GM21786 (cell line): ENCODE measurements at regions not wholly inside any gene's neighbourhood (a gene's known extent, or its start where the extent isn't known, plus 50 kb on each side); places are given as distances from the start of the nearest gene placed in this dataset.

Source experiments
- ATAC-seq: cut with Tn5 transposase; IDR thresholded peaks from one replicate; pipeline ENCODE4 v1.9.1; 2021; ENCODE audit not compliant: unreplicated experiment

DNA sequence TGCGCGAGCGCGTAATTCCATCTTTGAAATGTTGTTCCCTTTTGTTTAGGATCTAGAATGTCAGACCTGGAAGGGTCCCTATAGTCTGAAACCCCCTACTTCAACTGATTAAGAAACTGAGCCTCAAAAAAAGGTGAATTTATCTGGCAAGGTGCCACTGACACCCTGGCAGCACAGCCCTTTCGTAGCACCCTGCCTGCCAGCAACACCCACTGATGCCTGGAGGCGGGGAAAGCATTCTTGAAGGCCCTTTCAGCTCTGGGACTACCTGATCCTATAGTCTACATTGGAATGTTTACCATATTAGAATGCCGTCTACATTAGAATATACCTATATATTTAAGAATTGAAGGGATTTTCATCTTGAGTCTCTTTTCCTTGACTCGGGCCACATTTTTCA lies 542.3 kb downstream of the BUD13 start:
- ATAC-seq = no peak

DNA sequence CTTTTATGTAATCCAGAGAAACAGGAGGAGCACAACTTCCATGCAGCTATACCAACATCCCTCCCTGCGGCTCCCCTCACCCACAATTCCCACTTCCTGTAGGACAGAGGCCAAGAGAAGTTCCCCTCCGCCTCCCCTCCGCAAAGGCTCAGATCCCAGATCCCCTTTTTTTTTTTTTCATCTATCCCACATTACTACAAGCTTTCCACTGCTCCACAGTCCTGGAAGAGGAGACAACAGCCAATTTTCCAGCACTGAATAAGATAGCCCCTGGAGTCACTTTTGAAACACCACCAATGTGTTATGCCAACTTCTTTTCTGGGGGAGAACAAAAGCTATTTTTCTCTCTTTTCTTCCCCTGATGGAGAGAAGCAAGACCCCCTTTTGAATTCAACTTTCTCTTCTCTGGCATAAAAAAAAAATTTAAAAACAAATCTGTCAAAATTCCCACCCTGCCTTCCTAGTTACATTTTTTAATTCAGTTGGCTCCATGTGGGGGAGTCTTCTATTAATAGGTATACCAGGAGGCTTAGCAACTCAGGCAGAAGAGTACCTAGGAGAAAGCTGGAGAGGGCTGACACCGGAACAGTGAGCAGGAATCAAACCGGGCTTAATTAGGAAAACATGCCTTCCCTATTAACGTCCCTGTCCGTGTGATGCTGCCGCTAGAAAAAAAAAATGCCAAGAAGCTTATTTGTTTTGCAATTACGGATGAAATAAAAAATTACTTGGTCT lies 543.4 kb downstream of the BUD13 start:
- ATAC-seq = no peak

DNA sequence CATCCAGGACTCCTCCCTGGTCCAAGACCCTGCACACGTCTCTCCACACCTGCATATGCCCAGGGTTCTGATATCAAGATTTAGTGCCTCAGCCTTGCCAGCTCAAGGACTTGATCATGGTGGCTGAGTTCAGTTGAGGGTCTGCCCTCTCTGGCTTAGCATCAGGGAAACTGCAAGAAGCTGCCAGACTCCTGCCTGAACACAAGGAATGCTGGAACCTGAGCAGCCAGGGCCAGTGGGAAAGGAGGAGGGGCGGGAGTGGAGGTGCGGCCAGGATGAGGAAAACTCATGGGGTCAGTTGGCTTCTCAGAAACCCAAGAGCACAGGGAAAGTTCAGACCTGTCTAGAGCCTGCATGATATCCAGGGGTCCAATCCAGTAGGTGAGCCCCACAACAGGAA lies 546.1 kb downstream of the BUD13 start:
- no peak for ATAC-seq

DNA sequence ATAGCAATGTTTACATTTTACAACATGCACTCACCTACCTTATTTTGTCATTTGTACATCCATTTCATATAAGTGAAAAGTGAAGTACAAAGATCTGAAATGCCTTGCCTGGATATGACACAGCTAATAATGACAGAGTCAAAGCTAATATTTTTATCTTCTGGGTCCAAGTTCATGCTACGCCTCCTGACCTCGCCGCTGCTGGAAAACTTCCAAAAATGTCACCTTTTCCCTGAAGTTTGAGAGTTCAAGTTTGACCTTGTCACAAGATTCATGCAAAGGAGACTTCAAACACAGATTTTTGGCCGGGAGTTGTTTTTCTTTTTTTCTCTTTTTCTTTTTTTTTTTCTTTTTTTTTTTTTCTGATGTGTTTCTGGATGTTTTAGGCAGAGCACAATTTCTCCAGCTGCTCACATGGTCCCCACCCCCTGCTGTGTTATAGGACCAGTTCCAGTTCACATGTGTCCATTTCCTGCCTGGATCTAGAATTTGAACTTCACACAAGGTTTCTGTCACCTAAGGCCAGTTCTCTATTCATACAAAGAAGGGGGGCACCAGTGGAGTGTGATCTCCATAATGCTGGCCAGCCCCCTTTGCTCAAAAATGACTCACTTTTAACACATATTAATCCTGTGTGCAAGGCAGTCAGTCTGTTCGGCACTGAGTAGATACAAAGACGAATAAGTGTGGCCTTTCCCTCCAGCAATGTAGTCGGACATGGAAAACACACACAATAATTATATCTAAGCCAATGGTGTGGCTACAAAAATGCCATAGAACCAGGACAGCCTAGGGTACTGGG lies 546.8 kb downstream of the BUD13 start:
- ATAC-seq = no peak

DNA sequence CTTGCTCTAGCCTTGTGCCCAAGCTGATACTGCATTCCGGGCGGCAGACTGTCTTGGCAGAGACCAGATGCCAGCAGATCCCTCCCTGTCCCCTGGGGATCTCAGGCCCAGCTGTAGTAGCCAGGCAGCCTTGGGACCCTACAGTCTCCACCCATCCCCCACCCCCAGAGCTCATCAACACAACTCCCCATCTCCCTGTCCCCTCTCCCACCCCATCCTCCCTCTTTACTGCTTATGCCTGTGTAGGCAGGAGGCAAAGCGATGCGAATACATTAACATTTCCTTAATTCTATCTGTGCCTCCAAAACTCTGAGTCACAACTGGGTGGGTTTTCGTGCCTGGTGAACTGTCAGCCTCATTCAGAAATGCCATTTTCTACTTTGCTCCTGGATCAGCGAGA lies 547.6 kb downstream of the BUD13 start:
- no peak for ATAC-seq

DNA sequence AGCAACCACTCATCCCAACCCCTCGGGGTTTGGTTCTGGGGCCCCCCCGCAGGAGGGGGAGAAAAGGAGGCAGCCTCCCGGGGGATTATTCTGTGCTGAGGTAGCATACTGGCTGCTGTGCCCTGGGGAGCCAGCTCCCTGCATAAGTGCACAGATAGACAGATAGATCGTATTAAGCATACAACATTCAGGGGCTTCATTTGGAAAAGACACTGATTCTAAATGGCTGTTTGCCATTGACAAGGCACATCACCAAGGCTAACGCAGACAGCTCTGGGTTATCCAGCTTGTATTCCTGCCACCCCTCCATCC lies 547.9 kb downstream of the BUD13 start:
- no peak for ATAC-seq

DNA sequence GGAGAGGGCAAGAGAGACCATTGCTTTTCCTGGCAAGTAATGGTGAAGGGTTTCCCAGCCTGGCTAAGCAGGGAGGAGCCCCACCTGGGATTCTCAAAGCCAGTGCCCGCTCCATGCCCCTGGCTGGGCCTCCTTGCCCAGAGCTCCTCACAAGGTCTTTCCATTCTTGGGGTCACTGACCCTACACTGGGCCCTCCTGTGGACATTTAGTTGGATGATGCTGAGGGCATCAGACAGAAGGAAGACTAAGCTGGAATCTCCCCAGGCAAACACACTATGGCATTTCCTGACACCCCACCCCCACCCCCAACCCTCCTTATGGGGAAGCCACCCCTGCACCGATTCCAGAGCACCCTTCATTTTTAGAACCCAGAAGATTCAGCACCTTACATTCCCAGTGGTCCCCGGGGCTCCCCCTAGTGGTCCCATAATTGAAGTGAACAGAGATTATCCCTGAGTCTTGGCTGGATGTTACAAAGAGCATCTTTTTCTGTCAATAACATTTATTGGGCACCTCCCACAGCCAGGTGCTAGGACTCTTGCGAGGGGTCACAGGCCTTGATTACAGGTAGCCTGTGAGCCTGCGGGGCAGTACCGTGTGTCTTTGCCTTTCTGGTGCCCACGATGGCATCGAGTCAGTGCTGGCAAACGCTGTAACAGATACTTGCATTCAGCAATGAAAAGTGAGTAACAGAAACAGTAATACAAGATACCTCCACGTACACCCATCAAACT lies 548.5 kb downstream of the BUD13 start:
- ATAC-seq = no peak

DNA sequence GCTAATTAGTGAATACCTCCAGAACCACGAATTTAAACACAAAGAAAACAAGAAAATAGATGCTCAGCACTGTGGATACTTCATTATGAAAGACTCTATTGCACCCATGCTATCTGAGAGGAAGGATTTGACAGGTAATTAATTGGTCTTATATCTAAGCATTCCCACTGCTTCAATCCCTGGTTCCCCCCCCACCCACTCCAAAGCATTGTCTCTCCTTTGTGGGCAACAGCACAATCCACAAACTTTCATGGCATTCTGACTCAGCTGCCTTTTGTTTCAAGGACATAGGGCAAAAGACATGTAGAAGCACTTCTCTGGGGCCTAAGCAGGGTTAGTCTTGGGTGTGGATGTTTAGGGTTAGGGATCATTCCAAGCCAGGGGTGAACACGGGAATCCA lies 551.4 kb downstream of the BUD13 start:
- no peak for ATAC-seq

DNA sequence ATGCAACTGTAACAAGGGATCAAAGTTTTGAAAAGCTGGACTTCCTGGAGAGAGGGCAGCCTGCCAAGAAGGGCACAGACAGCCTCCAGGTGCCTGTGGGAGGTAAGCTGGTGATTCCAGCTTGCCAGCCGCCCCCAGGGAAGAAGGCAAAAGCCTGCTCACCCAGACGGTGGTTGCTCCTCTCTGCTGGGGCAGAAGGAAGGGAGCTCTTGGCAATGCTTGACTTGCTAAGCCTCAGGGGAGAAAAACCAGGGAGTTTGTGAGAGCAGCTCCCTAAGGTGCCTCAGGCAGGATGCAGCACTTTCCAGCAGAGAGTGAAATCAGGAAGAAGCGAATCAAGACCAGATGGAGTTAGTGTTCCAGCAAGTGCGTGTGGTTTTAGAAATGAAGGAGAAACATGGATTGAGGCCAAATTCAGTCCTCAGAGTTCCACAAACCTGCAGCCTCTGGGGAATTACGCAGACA lies 553.6 kb downstream of the BUD13 start:
- no peak for ATAC-seq

DNA sequence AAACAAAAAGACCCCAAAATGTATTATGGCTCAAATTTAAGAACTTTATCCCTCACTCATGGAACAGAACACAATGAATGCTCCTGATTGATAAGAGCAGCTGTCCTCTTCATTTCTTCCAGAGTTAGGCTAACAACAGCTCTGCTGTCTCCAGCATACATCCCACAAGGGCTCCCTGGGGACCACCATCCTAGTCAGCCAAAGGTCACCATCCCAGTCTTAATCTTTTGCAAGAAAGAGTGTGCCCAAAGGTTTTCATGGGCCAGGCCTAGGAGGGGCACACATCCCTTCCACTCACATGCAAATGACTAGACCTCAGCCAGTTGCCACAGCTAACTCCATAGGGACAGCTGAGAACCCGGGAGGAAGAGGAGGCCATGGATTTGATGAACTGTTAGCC lies 555.3 kb downstream of the BUD13 start:
- ATAC-seq = no peak

DNA sequence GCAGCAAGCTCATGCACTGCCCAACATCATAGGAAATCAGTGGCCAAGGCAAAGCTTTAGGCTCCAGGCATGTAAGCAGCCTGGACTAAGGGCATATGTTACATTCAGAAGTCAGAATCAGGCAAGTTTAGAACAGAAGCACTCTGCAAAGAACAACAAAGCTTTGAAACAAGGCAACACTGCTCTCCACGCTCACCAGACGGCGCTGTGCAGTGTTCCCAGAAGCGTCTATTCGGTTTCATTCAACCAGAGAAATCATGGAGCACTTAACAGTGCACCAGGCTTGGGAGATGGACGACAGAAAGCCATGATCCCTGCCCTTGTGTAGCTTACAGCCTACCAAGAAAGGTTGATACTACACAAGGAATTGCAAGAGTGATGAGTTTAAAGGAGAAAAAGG lies 555.8 kb downstream of the BUD13 start:
- no peak for ATAC-seq

DNA sequence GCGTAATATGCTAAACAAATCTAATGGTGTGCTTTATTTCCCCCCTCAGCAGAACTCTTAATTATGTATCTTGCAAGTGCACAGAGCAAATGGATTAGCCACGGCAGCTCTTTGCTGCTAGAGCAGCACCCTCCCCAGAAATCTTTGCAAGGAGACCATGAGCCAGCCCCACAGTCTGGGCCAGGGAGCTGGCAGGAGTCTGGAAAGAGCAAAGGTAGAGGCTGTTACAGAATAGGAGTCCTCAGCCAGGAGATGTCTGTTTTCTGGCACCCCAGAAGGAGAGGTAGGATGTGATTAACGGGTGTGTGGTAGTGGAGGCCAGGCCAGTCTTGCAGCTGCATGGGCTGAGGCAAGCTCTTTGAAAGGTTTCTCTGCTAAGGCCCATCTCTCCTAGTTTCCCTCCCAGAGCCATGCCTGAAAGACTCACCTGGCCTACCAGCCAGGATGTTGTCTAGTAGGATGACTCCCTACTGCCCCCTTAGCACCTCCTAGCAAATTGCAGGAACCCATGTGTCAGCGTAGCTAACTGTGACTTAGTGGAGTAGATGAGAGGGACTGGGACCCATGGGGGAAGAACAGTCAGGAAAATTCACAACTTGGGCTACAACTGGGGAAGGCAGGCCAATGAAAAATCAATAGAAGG lies 557.2 kb downstream of the BUD13 start:
- no peak for ATAC-seq

DNA sequence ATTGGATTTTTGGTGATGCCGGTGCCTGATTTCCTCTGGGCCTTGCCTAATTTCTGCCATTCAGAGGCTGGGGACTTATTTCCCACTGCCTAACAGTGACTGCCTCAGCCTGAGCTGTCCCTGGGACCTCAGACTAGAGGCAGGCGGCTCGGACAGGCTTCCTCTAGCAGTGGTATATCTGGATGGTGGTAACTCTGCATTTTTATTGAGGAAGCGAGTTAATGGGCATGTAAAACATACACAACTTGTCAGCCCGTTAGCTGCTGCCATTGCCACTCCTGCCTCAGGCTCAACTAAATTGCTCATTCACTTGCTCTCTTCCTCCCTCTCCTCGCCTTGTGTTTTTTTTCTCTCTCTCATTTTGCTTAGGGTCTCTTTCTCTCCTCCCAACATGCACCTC lies 561.6 kb downstream of the BUD13 start:
- ATAC-seq = no peak

DNA sequence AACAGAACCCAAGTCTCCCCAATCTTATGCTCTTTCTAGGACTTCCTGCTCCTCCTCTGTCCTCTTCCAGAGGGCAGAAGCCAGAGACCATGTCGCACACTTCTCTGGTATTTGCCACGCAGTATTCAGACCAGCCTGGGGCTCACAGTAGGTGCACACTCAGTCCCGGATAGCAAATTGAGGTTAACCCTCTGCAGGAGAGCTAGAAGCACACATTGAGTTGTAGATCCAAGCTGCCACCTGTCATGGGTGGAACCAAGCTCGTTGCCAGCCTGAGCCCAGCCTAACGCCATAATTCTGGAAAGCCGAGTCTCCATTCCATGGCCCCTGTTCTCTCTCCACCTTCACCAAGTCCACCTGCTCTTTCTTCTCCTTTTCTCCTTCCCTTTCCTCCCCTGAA lies 562.1 kb downstream of the BUD13 start:
- no peak for ATAC-seq

DNA sequence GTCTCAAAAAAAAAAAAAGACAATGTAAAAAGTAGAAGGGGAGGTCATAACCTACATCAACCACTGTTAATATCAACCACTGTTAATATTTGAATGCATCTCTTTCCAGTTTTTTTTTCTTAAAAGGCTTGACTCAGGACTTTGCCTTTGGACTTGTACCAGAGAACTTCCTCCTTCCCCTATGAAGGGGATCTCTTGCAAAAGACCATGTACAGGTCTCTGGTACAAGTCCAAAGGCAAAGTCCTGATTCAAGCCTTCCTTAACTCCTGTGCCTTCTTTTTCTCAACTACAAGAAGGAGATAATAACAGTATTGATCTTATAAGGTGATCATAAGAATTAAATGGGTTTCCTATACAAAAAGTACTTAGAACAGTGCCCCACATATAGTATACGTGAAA lies 563.5 kb downstream of the BUD13 start:
- ATAC-seq = no peak

DNA sequence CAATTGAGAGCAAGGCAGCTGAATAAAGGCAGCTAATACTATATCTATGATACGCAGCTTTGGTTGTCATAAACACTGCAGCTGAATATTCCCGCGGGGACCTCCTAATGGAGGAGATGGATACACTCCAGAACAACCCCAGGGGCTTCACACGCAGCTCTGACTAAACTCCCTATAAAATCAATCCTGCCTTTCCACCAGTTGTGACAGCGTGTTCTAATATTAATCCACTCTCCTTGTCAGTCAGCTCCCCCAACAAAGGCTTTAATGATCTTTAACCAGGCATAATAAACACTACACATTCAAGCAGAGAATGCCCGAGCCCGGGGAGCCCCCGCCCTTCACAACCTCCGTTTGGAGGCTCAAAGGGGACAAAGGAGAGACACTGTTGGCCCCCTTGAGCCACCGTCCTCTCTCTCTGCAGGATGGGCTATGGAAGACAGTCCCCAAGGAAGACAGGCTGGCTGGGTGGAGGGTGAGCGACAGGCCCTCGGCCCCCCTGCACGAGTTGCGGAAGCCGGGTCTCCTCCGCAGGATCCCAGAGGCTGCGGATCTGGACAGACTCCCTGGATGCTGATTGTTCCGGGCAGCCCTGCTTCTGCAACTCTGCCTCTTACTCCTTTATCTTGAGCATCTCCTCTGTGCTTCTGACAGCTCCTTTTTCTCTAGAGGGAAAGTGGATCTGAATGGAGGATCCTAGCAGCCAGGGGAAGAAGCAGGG lies 565.2 kb downstream of the BUD13 start:
- no peak for ATAC-seq

DNA sequence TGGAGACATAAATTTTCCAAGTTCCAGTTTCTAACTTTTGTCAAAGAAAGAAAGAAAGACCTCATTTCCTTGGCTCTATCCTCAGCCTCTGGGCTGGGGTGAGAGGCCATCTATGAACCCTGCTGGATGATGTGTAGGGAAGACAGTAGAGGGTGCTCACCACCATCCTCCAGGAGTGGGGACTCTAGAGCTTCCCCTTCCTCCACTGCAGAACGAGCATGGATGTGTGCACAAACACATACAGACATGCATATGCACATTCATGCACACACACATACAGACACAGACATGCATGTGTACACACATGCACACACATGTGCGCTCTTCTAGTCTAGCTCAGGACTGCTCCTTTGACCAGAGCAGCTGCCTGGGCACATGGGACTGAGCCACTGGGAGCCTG lies 565.8 kb downstream of the BUD13 start:
- no peak for ATAC-seq

DNA sequence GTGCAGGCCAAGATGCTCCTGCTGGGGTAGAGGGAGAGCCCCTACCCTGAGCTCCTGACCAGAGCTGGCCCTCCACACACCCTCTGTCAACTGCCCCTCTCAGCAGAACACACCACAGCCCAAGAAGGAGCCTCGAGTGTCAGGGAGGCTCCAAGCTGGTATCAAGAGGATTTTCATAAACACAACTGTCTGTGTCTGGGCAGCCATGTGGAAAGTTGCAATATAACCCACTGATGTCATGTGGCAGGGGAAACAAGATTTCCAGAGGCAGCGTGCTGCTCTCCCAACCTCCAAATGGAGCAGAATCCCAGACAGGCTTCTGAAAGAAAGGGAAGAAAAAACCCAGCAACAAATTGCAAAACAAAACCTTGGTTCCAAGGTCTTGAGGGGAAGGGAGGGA lies 569.9 kb downstream of the BUD13 start:
- ATAC-seq = no peak

DNA sequence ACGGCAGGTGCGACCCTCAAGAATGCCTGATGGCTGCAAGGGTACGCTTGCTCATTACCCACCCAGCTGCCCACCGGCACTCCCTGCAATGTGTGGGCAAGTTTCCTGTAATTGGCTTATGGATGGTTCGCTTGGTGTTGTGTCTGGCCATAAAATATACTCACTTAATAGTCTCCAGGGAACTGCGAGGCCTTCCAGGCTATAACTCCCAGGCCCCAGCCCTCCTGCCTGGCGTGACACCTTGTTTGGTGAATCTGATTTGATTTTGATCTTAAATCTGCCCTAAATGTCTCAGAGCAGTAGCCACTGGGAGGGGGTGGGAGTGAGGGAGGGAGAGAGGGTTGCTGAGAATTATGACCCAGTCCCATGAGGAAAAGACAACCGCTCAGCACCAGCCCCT lies 572.2 kb downstream of the BUD13 start:
- ATAC-seq = no peak

DNA sequence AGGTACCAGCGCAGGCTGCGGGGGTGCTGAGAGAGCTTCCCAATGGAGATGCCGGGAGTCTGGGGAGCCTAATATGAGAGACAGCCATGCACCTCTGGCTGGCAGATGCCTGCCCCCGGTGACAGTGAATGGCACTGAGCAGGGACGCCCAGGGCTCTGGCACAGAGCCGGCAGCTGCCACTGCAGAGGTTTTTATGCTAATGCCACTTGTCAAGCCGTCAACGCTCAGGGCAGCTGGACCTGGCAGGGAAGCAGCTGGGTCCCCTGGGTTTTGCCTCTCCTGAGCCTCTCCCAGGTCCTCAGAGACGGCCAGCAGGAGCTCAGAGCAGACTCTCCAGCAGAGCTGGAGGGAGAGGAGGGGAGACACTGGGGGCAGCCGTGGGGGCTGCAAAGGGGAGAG lies 573.6 kb downstream of the BUD13 start:
- ATAC-seq = no peak
